ENCODE measurements at regions not wholly inside any gene's neighbourhood (a gene's known extent, or its start where the extent isn't known, plus 50 kb on each side); places are given as distances from the start of the nearest gene placed in this dataset.

DNA sequence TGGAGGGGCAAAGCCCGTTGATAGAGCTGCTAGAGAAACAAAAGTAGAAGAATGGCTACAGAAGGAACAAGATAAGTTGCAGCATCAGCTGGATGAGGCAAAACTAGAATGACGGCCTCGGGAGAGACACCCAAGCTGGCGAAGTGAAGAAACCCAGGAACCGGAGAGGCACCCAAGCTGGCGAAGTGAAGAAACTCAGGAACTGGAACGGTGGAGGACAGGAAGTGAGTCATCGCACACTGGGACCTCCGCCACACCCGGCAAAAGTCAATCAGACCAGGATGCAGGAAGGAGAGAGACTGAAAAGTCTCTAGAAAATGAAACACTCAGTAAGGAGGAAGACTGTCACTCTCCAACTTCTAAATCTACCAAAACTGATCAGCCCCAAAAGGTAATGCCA lies 133.0 kb upstream of the NEBL start:
- TF ChIP-seq, protein P1, sequence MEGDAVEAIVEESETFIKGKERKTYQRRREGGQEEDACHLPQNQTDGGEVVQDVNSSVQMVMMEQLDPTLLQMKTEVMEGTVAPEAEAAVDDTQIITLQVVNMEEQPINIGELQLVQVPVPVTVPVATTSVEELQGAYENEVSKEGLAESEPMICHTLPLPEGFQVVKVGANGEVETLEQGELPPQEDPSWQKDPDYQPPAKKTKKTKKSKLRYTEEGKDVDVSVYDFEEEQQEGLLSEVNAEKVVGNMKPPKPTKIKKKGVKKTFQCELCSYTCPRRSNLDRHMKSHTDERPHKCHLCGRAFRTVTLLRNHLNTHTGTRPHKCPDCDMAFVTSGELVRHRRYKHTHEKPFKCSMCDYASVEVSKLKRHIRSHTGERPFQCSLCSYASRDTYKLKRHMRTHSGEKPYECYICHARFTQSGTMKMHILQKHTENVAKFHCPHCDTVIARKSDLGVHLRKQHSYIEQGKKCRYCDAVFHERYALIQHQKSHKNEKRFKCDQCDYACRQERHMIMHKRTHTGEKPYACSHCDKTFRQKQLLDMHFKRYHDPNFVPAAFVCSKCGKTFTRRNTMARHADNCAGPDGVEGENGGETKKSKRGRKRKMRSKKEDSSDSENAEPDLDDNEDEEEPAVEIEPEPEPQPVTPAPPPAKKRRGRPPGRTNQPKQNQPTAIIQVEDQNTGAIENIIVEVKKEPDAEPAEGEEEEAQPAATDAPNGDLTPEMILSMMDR (IDR thresholded peaks at IDR 0.05; ENCODE audit: low read depth, low read length): no peak
- no peak for DNase-seq (ENCODE audit: extremely low read depth, low read depth)

DNA sequence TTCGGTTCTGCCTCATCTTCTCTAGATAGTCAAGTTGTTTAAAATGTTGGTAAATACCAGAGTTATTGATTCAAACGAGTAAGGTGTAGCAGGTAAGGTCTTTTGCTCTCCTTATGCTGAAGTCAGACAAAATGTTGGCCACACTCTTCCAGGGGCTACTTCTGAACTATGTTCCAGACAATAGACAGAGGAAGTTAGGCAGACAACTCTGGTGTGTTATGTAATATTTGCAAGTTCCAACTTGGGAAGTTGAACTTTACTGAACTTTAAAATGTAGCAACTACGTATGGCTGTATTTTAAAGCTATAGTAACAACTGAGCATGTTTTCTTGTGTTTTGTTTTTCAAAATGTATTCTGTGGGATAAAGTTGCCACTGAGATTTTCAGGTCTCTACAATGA lies 125.7 kb upstream of the NEBL start:
- TF ChIP-seq, protein P1 (IDR thresholded peaks at IDR 0.05; ENCODE audit: low read depth, low read length): no peak
- no peak for DNase-seq (ENCODE audit: extremely low read depth, low read depth)

DNA sequence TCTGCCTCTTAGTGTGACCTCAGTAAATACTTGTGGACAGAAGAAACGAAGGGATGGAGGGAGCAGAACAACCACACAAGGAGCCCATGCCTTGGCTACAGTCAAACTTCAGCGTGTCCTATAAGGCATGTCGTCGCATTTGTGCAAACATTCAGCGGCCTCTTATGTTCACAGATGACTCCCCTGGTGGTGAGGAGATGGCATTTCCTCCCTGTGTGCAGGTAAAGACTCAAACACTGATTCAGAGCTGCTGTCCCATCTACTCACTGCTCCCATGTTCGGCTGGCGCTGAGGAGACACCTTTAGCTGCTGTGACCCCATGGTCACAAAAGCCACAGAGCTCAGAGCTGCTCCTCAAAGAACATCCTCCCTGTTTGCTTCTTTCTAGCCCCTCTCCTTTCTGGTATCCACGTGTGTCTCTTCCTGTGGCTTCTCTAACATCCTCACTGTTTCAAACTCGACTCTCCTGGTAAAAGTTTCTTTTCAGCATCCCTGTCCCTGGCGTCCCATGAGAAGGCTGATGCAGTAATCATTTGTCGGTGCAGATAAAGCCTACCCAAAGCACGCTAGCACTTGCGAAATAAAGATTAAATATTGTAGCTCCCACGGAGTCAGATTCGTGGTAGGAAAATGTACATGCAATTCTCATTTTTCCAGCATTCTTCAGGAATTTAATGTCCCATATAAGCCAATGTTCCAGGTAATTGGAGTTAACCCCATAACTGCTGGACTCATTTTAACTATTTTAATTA lies 124.9 kb upstream of the NEBL start:
- TF ChIP-seq, protein P1 (IDR thresholded peaks at IDR 0.05; ENCODE audit: low read depth, low read length): no peak
- DNase-seq (ENCODE audit: extremely low read depth, low read depth): no peak

DNA sequence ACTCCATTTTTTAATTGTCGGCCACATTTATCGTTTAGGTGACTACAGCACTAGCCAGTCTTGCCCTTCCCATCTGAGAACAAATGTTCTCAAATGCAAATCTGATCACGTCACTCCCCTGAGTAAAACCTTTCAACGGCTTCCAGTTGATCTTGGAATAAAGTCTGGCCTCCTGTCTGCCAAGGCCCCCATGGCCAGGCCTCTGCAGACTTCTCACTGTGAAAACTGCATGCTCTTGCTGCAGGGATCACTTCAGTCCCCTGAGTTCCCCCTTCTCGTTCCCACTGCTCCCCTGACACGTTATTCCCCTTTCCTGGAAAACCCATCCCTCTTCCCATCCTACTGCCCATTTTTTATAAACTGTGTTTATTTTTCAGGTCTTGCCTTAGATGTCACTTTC lies 124.1 kb upstream of the NEBL start:
- TF ChIP-seq, protein P1 (IDR thresholded peaks at IDR 0.05; ENCODE audit: low read depth, low read length): no peak
- DNase-seq (ENCODE audit: extremely low read depth, low read depth): no peak

DNA sequence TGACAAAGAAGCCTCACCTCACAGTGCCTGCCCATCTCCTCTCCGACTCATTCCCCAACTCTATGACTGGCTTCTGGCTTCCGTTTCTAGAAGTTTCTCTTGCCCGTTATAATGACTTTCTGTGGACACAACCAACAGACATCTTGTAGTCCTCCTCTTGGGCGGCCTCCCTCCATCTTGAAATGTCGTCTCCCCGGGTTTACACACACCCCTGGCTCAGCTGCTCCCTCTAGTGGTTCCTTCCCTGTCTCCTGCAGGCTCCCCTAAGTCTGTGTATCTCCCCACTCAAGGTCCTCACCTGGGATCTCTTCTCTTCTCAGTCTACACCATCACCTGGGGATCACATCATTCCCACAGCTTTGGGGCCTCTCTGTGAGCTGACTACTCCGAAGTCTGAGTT lies 123.4 kb upstream of the NEBL start:
- TF ChIP-seq, protein P1 (IDR thresholded peaks at IDR 0.05; ENCODE audit: low read depth, low read length): peak; percentile 46
- no peak for DNase-seq (ENCODE audit: extremely low read depth, low read depth)

DNA sequence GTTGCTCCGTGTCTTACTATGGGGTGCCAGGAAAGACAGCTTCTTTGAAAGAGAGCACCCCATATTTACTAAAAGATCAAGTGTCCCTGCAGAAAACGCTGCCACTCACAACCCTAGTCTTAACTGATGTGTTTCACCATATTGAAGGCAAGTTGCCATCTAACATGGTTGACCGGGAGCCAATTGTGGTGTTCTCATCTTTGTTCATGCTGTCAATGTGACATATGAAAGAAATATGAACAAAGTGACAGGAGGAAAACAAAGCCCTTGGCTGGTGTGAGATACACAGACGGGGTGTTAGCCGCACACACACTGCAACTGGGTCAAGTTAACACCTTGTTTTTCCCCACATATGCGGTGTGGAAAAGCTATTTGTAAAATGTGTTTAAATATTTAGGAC lies 122.3 kb upstream of the NEBL start:
- TF ChIP-seq, protein P1 (IDR thresholded peaks at IDR 0.05; ENCODE audit: low read depth, low read length): no peak

DNA sequence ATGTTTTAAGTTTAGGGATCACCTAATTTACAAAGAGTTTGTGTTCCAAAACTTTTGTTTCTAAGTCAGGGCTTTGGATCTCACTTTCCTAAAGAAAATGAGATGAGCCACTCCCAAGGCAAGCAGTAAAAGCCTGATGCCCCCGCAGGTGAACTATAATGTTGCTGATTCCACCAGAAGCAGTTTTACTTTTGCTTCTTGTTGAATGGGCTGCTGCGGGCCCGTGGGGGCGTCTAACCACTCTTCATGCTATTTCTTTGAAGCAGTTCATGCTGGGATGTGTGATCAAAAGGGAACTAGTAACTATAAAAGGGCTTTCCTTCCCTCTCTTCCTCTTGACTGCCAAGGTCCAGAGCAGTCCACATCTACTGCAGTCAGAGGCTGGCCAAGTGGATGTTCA lies 118.7 kb upstream of the NEBL start:
- TF ChIP-seq, protein P1 (IDR thresholded peaks at IDR 0.05; ENCODE audit: low read depth, low read length): no peak
- DNase-seq (ENCODE audit: extremely low read depth, low read depth): no peak

More for the DNA sequence above, 122.3 kb upstream of the NEBL start:
- no peak for DNase-seq (ENCODE audit: extremely low read depth, low read depth)
